ENCODE measurements at regions not wholly inside any gene's neighbourhood (a gene's known extent, or its start where the extent isn't known, plus 50 kb on each side); places are given as distances from the start of the nearest gene placed in this dataset.

GRCh38 chr12:70185301-70185700, 57.9 kb upstream of the CNOT2 start:
- Mint-ChIP-seq H3K4me3 (ENCODE audit: unreplicated experiment) (no peak overlapping the region), H3K9me3 (ENCODE audit: low read depth) (no peaks in the 10 kb centered on the region), H3K27ac (ENCODE audit: unreplicated experiment) (no peak overlapping the region), H3K4me1 (ENCODE audit: low read depth) (peaks cover 4% of the 10 kb centered on the region), H3K27me3 (ENCODE audit: low read depth) (no peaks in the 10 kb centered on the region), H3K36me3 (ENCODE audit: low read depth) (peaks cover 1% of the 10 kb centered on the region)
- TF ChIP-seq, protein P1, sequence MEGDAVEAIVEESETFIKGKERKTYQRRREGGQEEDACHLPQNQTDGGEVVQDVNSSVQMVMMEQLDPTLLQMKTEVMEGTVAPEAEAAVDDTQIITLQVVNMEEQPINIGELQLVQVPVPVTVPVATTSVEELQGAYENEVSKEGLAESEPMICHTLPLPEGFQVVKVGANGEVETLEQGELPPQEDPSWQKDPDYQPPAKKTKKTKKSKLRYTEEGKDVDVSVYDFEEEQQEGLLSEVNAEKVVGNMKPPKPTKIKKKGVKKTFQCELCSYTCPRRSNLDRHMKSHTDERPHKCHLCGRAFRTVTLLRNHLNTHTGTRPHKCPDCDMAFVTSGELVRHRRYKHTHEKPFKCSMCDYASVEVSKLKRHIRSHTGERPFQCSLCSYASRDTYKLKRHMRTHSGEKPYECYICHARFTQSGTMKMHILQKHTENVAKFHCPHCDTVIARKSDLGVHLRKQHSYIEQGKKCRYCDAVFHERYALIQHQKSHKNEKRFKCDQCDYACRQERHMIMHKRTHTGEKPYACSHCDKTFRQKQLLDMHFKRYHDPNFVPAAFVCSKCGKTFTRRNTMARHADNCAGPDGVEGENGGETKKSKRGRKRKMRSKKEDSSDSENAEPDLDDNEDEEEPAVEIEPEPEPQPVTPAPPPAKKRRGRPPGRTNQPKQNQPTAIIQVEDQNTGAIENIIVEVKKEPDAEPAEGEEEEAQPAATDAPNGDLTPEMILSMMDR (IDR thresholded peaks at IDR 0.05): no peak
- DNase-seq (ENCODE audit: low spot score): no peak

DNA sequence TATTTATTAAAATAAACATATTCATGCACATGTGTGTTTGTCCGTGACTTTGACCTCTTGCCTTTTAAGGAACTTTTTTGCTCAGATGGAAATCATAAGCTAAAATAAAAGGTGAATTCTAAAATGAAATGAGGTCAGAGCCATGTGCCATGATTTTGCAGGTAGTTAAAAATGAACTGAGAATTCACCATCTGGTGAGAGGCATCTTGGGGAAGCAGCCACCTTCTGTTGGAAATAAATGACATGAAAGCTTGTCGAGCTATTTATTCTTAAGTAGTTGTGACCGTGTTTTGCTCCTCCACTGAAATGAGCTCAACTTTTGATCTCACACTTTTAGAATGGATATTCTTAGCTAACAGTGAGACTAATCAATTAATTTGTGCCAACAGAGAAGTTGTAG, 56.8 kb upstream of the CNOT2 start:
- DNase-seq (ENCODE audit: low spot score): no peak
- Mint-ChIP-seq H3K27me3 (ENCODE audit: low read depth) (no peaks in the 10 kb centered on the region), H3K36me3 (ENCODE audit: low read depth) (no peaks in the 10 kb centered on the region), H3K4me3 (ENCODE audit: unreplicated experiment) (no peak overlapping the region), H3K4me1 (ENCODE audit: low read depth) (peaks cover 8% of the 10 kb centered on the region), H3K9me3 (ENCODE audit: low read depth) (peaks cover 2% of the 10 kb centered on the region), H3K27ac (ENCODE audit: unreplicated experiment) (no peak overlapping the region)
- TF ChIP-seq, protein P1 (IDR thresholded peaks at IDR 0.05): no peak

- H3K4me1 Mint-ChIP-seq (ENCODE audit: low read depth): peaks cover 8% of the 10 kb centered on the region
- TF ChIP-seq, protein P1 (IDR thresholded peaks at IDR 0.05): no peak
- no peak for DNase-seq (ENCODE audit: low spot score)
- H3K9me3 Mint-ChIP-seq (ENCODE audit: low read depth): peaks cover 2% of the 10 kb centered on the region
- H3K27me3 Mint-ChIP-seq (ENCODE audit: low read depth): no peaks in the 10 kb centered on the region
- H3K36me3 Mint-ChIP-seq (ENCODE audit: low read depth): no peaks in the 10 kb centered on the region
- H3K4me3 Mint-ChIP-seq (ENCODE audit: unreplicated experiment): no peak overlapping the region
- H3K27ac Mint-ChIP-seq (ENCODE audit: unreplicated experiment): no peak overlapping the region
Measured at GRCh38 chr12:70190262-70191010, 52.8 kb upstream of the CNOT2 start.
